Fibroblast of skin of abdomen (primary cell): ENCODE measurements at regions not wholly inside any gene's neighbourhood (a gene's known extent, or its start where the extent isn't known, plus 50 kb on each side); places are given as distances from the start of the nearest gene placed in this dataset.
A peak's percentile ranks its signal among the peaks of the same experiment; 100 is the strongest.

Experiments
- DNase-seq: peaks from one replicate; pipeline ENCODE4 v3.0.0-alpha.2; 2013

- DNase-seq: no peak
Measured at GRCh38 chr2:138177693-138178092, 213.4 kb downstream of the HNMT start.

GRCh38 chr2:138180692-138181386 is 216.6 kb downstream of the HNMT start:
- no peak for DNase-seq

- DNase-seq: no peak
Measured at GRCh38 chr2:138182250-138182936, 218.1 kb downstream of the HNMT start.

GRCh38 chr2:138182937-138183312 is 218.7 kb downstream of the HNMT start:
- peak; percentile 6 for DNase-seq

- DNase-seq: no peak
Measured at GRCh38 chr2:138183705-138184104, 219.4 kb downstream of the HNMT start.

- DNase-seq: no peak
Measured at GRCh38 chr2:138184428-138184827, 220.2 kb downstream of the HNMT start.

GRCh38 chr2:138185827-138186226 is 221.6 kb downstream of the HNMT start:
- DNase-seq: no peak

GRCh38 chr2:138187221-138187620 is 222.9 kb downstream of the HNMT start:
- no peak for DNase-seq

GRCh38 chr2:138190999-138191398 is 226.7 kb downstream of the HNMT start:
- DNase-seq: no peak

- no peak for DNase-seq
Measured at GRCh38 chr2:138193416-138194213, 229.3 kb downstream of the HNMT start.

- peak; percentile 40 for DNase-seq
Measured at GRCh38 chr2:138201286-138201685, 237.0 kb downstream of the HNMT start.

GRCh38 chr2:138202762-138203161 is 238.5 kb downstream of the HNMT start:
- DNase-seq: no peak

- DNase-seq: no peak
Measured at GRCh38 chr2:138205281-138205680, 241.0 kb downstream of the HNMT start.

GRCh38 chr2:138207074-138207930 is 243.0 kb downstream of the HNMT start:
- DNase-seq: no peak

- peak; percentile 8 for DNase-seq
Measured at GRCh38 chr2:138209009-138209408, 244.7 kb downstream of the HNMT start.

GRCh38 chr2:138210487-138210886 is 246.2 kb downstream of the HNMT start:
- no peak for DNase-seq

- DNase-seq: no peak
Measured at GRCh38 chr2:138212434-138212833, 248.2 kb downstream of the HNMT start.

- DNase-seq: no peak
Measured at GRCh38 chr2:138213084-138213483, 248.8 kb downstream of the HNMT start.

- no peak for DNase-seq
Measured at GRCh38 chr2:138213624-138214023, 249.4 kb downstream of the HNMT start.

GRCh38 chr2:138215958-138216357 is 251.7 kb downstream of the HNMT start:
- no peak for DNase-seq

GRCh38 chr2:138217975-138218374 is 253.7 kb downstream of the HNMT start:
- DNase-seq: no peak

GRCh38 chr2:138218397-138218796 is 254.1 kb downstream of the HNMT start:
- DNase-seq: no peak

- DNase-seq: no peak
Measured at GRCh38 chr2:138219961-138220360, 255.7 kb downstream of the HNMT start.
